Neural crest cell (in vitro differentiated cells): ENCODE measurements at regions not wholly inside any gene's neighbourhood (a gene's known extent, or its start where the extent isn't known, plus 50 kb on each side); places are given as distances from the start of the nearest gene placed in this dataset.

Experiments used
- DNase-seq: peaks from one replicate; pipeline ENCODE4 v3.0.0; 2021; ENCODE audit warnings: low read depth, mixed read lengths, low spot score
- H3K27ac Mint-ChIP-seq: one replicate; pipeline ENCODE4 v1.8.0; 2021; ENCODE audit warnings: mild to moderate bottlenecking, mixed read lengths; ENCODE audit not compliant: unreplicated experiment
- H3K27me3 Mint-ChIP-seq: 2 replicates; pipeline ENCODE4 v1.8.0; 2021; ENCODE audit warnings: low read depth, mild to moderate bottlenecking, mixed read lengths
- H3K36me3 Mint-ChIP-seq: 2 replicates; pipeline ENCODE4 v1.8.0; 2021; ENCODE audit warnings: low read depth, mild to moderate bottlenecking, mixed read lengths
- H3K4me1 Mint-ChIP-seq: 2 replicates; pipeline ENCODE4 v1.8.0; 2021; ENCODE audit warnings: mixed read lengths
- H3K4me3 Mint-ChIP-seq: one replicate; pipeline ENCODE4 v1.8.0; 2021; ENCODE audit warnings: mild to moderate bottlenecking, mixed read lengths
- H3K9me3 Mint-ChIP-seq: 2 replicates; pipeline ENCODE4 v1.8.0; 2021; ENCODE audit warnings: mixed read lengths
- CTCF ChIP-seq: fragments of 200-600 bp; sonication (generic); conservative IDR thresholded peaks from 2 replicates; pipeline ENCODE4 v1.5.0; 2021; ENCODE audit warnings: antibody characterized with exemption, mild to moderate bottlenecking

- Mint-ChIP-seq H3K4me3 (no peak overlapping the region), H3K36me3 (no peaks in the 10 kb centered on the region), H3K4me1 (no peaks in the 10 kb centered on the region), H3K27ac (no peak overlapping the region), H3K27me3 (no peaks in the 10 kb centered on the region), H3K9me3 (peaks cover 4% of the 10 kb centered on the region)
- no peak for TF ChIP-seq CTCF
- no peak for DNase-seq
Measured at GRCh38 chr2:75870651-75871137, 160.0 kb upstream of the GCFC2 start.

GRCh38 chr2:75870133-75870532, 159.4 kb upstream of the GCFC2 start:
- Mint-ChIP-seq H3K27ac (no peak overlapping the region), H3K4me1 (no peaks in the 10 kb centered on the region), H3K36me3 (no peaks in the 10 kb centered on the region), H3K9me3 (peaks cover 4% of the 10 kb centered on the region), H3K4me3 (no peak overlapping the region), H3K27me3 (no peaks in the 10 kb centered on the region)
- DNase-seq, result no peak
- no peak for TF ChIP-seq CTCF

GRCh38 chr2:75865702-75866101, 155.0 kb upstream of the GCFC2 start:
- Mint-ChIP-seq H3K36me3 (no peaks in the 10 kb centered on the region), H3K9me3 (peaks cover 4% of the 10 kb centered on the region), H3K4me3 (no peak overlapping the region), H3K27me3 (no peaks in the 10 kb centered on the region), H3K27ac (no peak overlapping the region), H3K4me1 (peaks cover 16% of the 10 kb centered on the region)
- TF ChIP-seq CTCF, result no peak
- DNase-seq, result no peak

GRCh38 chr2:75865083-75865482, 154.4 kb upstream of the GCFC2 start:
- H3K4me3 Mint-ChIP-seq, result no peak overlapping the region
- no peak overlapping the region for H3K27ac Mint-ChIP-seq
- peaks cover 16% of the 10 kb centered on the region for H3K4me1 Mint-ChIP-seq
- no peak for DNase-seq
- TF ChIP-seq CTCF, result no peak
- H3K27me3 Mint-ChIP-seq, result no peaks in the 10 kb centered on the region
- peaks cover 4% of the 10 kb centered on the region for H3K9me3 Mint-ChIP-seq
- no peaks in the 10 kb centered on the region for H3K36me3 Mint-ChIP-seq

- Mint-ChIP-seq H3K27ac (no peak overlapping the region), H3K4me3 (no peak overlapping the region), H3K4me1 (peaks cover 16% of the 10 kb centered on the region), H3K27me3 (no peaks in the 10 kb centered on the region), H3K36me3 (no peaks in the 10 kb centered on the region), H3K9me3 (no peaks in the 10 kb centered on the region)
- no peak for DNase-seq
- no peak for TF ChIP-seq CTCF
Measured at GRCh38 chr2:75862547-75862946, 151.8 kb upstream of the GCFC2 start.

- peaks cover 9% of the 10 kb centered on the region for H3K36me3 Mint-ChIP-seq
- no peak for DNase-seq
- H3K4me1 Mint-ChIP-seq, result no peaks in the 10 kb centered on the region
- H3K27ac Mint-ChIP-seq, result no peak overlapping the region
- peaks cover 13% of the 10 kb centered on the region for H3K9me3 Mint-ChIP-seq
- TF ChIP-seq CTCF, result no peak
- H3K4me3 Mint-ChIP-seq, result no peak overlapping the region
- H3K27me3 Mint-ChIP-seq, result no peaks in the 10 kb centered on the region
Measured at GRCh38 chr2:75853436-75853835, 142.7 kb upstream of the GCFC2 start.
